A549 (cell line): ENCODE measurements at regions not wholly inside any gene's neighbourhood (a gene's known extent, or its start where the extent isn't known, plus 50 kb on each side); places are given as distances from the start of the nearest gene placed in this dataset.

Experiments
- ESRRA ChIP-seq: fragments of 150-350 bp; IDR thresholded peaks from 2 replicates; pipeline ENCODE4 v1.6.1; 2014; ENCODE audit warnings: mild to moderate bottlenecking, low read length, borderline replicate concordance
- HDAC2 ChIP-seq: fragments of 200-600 bp; sonication (generic); IDR thresholded peaks from 2 replicates; pipeline ENCODE4 v1.6.1; 2016
- MAFK ChIP-seq: fragments of 450-650 bp; IDR thresholded peaks from 2 replicates; pipeline ENCODE4 v1.6.1; 2014; ENCODE audit not compliant: partially characterized antibody
- RAD21 ChIP-seq, 2 experiments: fragments of >200 bp in 1 of 2; sonication (Bioruptor Twin) in 1 of 2; formaldehyde crosslinking in 1 of 2; IDR thresholded peaks in 1 of 2; conservative IDR thresholded peaks in 1 of 2; 2 replicates in 1 of 2; 3 replicates in 1 of 2; pipeline ENCODE4 v1.6.1; 2012 to 2018; ENCODE audit warnings: inconsistent platforms in 1 of 2
- SMC3 ChIP-seq: fragments of >200 bp; sonication (Bioruptor Twin); formaldehyde crosslinking; IDR thresholded peaks from 3 replicates; pipeline ENCODE4 v1.6.1; 2018; ENCODE audit warnings: inconsistent platforms
- TF ChIP-seq, protein P1 (sequence below): fragments of >200 bp; sonication (Bioruptor Twin); formaldehyde crosslinking; IDR thresholded peaks from 3 replicates; pipeline ENCODE4 v1.5.1; 2016

DNA sequence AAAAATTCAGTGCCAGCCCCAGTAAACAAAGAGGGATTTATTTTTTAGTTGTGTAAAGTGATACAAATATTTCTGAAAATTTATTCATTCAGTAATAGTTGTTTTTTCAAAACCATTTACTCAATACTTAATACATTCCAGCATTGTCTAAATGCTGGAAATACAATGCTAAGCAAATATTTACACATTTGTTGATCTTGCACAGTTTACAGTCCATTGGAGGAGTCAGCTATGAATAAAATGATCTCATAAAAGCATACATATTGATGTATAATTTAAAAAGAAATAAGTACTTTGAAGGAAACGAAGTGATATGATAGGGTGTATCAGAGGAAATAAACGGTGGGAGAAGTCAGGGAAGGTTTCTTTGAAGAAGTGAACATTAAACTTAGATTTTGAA lies 1942.1 kb upstream of the ADGRL3 start:
- TF ChIP-seq ESRRA (no peak), MAFK (no peak), SMC3 (no peak), HDAC2 (no peak), RAD21 (conservative IDR thresholded peaks at IDR 0.05 in 1 of 2, IDR thresholded peaks at IDR 0.05 in 1 of 2) (no peak)
- TF ChIP-seq, protein P1, sequence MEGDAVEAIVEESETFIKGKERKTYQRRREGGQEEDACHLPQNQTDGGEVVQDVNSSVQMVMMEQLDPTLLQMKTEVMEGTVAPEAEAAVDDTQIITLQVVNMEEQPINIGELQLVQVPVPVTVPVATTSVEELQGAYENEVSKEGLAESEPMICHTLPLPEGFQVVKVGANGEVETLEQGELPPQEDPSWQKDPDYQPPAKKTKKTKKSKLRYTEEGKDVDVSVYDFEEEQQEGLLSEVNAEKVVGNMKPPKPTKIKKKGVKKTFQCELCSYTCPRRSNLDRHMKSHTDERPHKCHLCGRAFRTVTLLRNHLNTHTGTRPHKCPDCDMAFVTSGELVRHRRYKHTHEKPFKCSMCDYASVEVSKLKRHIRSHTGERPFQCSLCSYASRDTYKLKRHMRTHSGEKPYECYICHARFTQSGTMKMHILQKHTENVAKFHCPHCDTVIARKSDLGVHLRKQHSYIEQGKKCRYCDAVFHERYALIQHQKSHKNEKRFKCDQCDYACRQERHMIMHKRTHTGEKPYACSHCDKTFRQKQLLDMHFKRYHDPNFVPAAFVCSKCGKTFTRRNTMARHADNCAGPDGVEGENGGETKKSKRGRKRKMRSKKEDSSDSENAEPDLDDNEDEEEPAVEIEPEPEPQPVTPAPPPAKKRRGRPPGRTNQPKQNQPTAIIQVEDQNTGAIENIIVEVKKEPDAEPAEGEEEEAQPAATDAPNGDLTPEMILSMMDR: no peak
